ENCODE measurements at regions not wholly inside any gene's neighbourhood (a gene's known extent, or its start where the extent isn't known, plus 50 kb on each side); places are given as distances from the start of the nearest gene placed in this dataset.
"Not testable (repeated sequence)": the region's sequence is repeated elsewhere in the genome, so short reads cannot be mapped to it uniquely, and the experiment has no call there.

- no peak for DNase-seq (ENCODE audit: low read depth)
Observed at GRCh38 chr2:236899950-236900640, 185.6 kb upstream of the COPS8 start.

GRCh38 chr2:236901956-236902355 lies 183.7 kb upstream of the COPS8 start:
- DNase-seq (ENCODE audit: low read depth): no peak

- no peak for DNase-seq (ENCODE audit: low read depth)
Observed at GRCh38 chr2:236903978-236904377, 181.7 kb upstream of the COPS8 start.

- no peak for DNase-seq (ENCODE audit: low read depth)
Observed at GRCh38 chr2:236904389-236905263, 181.1 kb upstream of the COPS8 start.

- no peak for DNase-seq (ENCODE audit: low read depth)
Observed at GRCh38 chr2:236905976-236906375, 179.7 kb upstream of the COPS8 start.

- DNase-seq (ENCODE audit: low read depth): no peak
Observed at GRCh38 chr2:236908439-236909192, 177.1 kb upstream of the COPS8 start.

- no peak for DNase-seq (ENCODE audit: low read depth)
Observed at GRCh38 chr2:236909193-236909504, 176.5 kb upstream of the COPS8 start.

- DNase-seq (ENCODE audit: low read depth): no peak
Observed at GRCh38 chr2:236909802-236910201, 175.9 kb upstream of the COPS8 start.

- DNase-seq (ENCODE audit: low read depth): no peak
Observed at GRCh38 chr2:236910781-236911495, 174.8 kb upstream of the COPS8 start.

- no peak for DNase-seq (ENCODE audit: low read depth)
Observed at GRCh38 chr2:236912326-236913120, 173.2 kb upstream of the COPS8 start.

- no peak for DNase-seq (ENCODE audit: low read depth)
Observed at GRCh38 chr2:236915186-236915585, 170.5 kb upstream of the COPS8 start.

- no peak for DNase-seq (ENCODE audit: low read depth)
Observed at GRCh38 chr2:236915726-236916125, 170.0 kb upstream of the COPS8 start.

- DNase-seq (ENCODE audit: low read depth): no peak
Observed at GRCh38 chr2:236916181-236916580, 169.5 kb upstream of the COPS8 start.

GRCh38 chr2:236916651-236917050 lies 169.0 kb upstream of the COPS8 start:
- DNase-seq (ENCODE audit: low read depth): no peak

GRCh38 chr2:236917164-236917563 lies 168.5 kb upstream of the COPS8 start:
- DNase-seq (ENCODE audit: low read depth): no peak

- DNase-seq (ENCODE audit: low read depth): no peak
Observed at GRCh38 chr2:236918545-236918944, 167.1 kb upstream of the COPS8 start.

GRCh38 chr2:236919209-236919608 lies 166.5 kb upstream of the COPS8 start:
- DNase-seq (ENCODE audit: low read depth): no peak

- DNase-seq (ENCODE audit: low read depth): not testable (repeated sequence)
Observed at GRCh38 chr2:236919801-236920379, 165.8 kb upstream of the COPS8 start.

GRCh38 chr2:236922061-236922460 lies 163.6 kb upstream of the COPS8 start:
- DNase-seq (ENCODE audit: low read depth): no peak

- DNase-seq (ENCODE audit: low read depth): no peak
Observed at GRCh38 chr2:236928380-236929037, 157.2 kb upstream of the COPS8 start.

Data from activated T-cell treated with anti-CD3 and anti-CD28 coated beads for 48 hours (primary cell).